A549 (cell line): ENCODE measurements at regions not wholly inside any gene's neighbourhood (a gene's known extent, or its start where the extent isn't known, plus 50 kb on each side); places are given as distances from the start of the nearest gene placed in this dataset.

ENCODE experiments used
- CBX8 ChIP-seq: fragments of 200-600 bp; sonication (generic); IDR thresholded peaks from 2 replicates; pipeline ENCODE4 v1.6.1; 2016
- EP300 ChIP-seq, 2 experiments: fragments of >200 bp; sonication (Bioruptor Twin); formaldehyde crosslinking; IDR thresholded peaks; 2 replicates in 1 of 2; 3 replicates in 1 of 2; pipeline ENCODE4 v1.6.1; 2016 to 2017
- JUNB ChIP-seq: fragments of >200 bp; sonication (Bioruptor Twin); formaldehyde crosslinking; IDR thresholded peaks from 2 replicates; pipeline ENCODE4 v1.6.1; 2016
- POLR2A ChIP-seq: IDR thresholded peaks from 2 replicates; pipeline ENCODE4 v1.6.1; 2012; ENCODE audit warnings: mild to moderate bottlenecking, low read length
- TF ChIP-seq, protein P1 (sequence below): fragments of >200 bp; sonication (Bioruptor Twin); formaldehyde crosslinking; IDR thresholded peaks from 3 replicates; pipeline ENCODE4 v1.5.1; 2016
- TF ChIP-seq, protein P2 (sequence below): IDR thresholded peaks from 2 replicates; pipeline ENCODE4 v1.6.1; 2012
- TF ChIP-seq, protein P3 (sequence below): fragments of >200 bp; sonication (Bioruptor Twin); formaldehyde crosslinking; IDR thresholded peaks from 3 replicates; pipeline ENCODE4 v1.6.1; 2016
- TF ChIP-seq, protein P4 (sequence below): fragments of 200-600 bp; sonication (generic); IDR thresholded peaks from 2 replicates; pipeline ENCODE4 v1.6.1; 2016; ENCODE audit warnings: antibody characterized with exemption, mild to moderate bottlenecking, moderate library complexity

DNA sequence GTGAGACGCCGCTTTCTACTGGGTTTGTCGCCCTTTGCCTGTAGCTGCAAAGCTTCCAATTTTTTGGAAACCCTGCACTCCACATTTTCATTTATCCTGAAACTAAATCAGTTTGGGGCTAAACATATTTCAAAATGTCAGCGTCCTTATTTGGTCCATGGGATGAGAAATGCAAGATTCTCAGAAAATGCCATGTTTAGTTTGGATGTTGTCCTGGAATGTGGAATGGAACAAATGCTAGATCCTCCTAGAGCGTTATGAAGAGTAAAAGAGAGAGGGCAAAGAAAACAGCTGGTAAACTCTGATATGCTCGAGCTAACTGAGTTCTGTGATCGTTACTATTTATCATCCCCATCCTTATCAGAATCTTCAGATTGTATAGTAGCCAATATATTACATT lies 236.9 kb downstream of the KLF6 start:
- TF ChIP-seq, protein P1, sequence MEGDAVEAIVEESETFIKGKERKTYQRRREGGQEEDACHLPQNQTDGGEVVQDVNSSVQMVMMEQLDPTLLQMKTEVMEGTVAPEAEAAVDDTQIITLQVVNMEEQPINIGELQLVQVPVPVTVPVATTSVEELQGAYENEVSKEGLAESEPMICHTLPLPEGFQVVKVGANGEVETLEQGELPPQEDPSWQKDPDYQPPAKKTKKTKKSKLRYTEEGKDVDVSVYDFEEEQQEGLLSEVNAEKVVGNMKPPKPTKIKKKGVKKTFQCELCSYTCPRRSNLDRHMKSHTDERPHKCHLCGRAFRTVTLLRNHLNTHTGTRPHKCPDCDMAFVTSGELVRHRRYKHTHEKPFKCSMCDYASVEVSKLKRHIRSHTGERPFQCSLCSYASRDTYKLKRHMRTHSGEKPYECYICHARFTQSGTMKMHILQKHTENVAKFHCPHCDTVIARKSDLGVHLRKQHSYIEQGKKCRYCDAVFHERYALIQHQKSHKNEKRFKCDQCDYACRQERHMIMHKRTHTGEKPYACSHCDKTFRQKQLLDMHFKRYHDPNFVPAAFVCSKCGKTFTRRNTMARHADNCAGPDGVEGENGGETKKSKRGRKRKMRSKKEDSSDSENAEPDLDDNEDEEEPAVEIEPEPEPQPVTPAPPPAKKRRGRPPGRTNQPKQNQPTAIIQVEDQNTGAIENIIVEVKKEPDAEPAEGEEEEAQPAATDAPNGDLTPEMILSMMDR = no peak
- TF ChIP-seq EP300 (IDR thresholded peaks at IDR 0.05) (no peak), CBX8 (no peak), POLR2A (no peak), JUNB (no peak)
- TF ChIP-seq, protein P2, sequence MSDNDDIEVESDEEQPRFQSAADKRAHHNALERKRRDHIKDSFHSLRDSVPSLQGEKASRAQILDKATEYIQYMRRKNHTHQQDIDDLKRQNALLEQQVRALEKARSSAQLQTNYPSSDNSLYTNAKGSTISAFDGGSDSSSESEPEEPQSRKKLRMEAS = no peak
- TF ChIP-seq, protein P3, sequence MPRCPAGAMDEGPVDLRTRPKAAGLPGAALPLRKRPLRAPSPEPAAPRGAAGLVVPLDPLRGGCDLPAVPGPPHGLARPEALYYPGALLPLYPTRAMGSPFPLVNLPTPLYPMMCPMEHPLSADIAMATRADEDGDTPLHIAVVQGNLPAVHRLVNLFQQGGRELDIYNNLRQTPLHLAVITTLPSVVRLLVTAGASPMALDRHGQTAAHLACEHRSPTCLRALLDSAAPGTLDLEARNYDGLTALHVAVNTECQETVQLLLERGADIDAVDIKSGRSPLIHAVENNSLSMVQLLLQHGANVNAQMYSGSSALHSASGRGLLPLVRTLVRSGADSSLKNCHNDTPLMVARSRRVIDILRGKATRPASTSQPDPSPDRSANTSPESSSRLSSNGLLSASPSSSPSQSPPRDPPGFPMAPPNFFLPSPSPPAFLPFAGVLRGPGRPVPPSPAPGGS = no peak
- TF ChIP-seq, protein P4, sequence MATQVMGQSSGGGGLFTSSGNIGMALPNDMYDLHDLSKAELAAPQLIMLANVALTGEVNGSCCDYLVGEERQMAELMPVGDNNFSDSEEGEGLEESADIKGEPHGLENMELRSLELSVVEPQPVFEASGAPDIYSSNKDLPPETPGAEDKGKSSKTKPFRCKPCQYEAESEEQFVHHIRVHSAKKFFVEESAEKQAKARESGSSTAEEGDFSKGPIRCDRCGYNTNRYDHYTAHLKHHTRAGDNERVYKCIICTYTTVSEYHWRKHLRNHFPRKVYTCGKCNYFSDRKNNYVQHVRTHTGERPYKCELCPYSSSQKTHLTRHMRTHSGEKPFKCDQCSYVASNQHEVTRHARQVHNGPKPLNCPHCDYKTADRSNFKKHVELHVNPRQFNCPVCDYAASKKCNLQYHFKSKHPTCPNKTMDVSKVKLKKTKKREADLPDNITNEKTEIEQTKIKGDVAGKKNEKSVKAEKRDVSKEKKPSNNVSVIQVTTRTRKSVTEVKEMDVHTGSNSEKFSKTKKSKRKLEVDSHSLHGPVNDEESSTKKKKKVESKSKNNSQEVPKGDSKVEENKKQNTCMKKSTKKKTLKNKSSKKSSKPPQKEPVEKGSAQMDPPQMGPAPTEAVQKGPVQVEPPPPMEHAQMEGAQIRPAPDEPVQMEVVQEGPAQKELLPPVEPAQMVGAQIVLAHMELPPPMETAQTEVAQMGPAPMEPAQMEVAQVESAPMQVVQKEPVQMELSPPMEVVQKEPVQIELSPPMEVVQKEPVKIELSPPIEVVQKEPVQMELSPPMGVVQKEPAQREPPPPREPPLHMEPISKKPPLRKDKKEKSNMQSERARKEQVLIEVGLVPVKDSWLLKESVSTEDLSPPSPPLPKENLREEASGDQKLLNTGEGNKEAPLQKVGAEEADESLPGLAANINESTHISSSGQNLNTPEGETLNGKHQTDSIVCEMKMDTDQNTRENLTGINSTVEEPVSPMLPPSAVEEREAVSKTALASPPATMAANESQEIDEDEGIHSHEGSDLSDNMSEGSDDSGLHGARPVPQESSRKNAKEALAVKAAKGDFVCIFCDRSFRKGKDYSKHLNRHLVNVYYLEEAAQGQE = no peak
